ENCODE measurements at regions not wholly inside any gene's neighbourhood (a gene's known extent, or its start where the extent isn't known, plus 50 kb on each side); places are given as distances from the start of the nearest gene placed in this dataset.
"Not testable (repeated sequence)": the region's sequence is repeated elsewhere in the genome, so short reads cannot be mapped to it uniquely, and the experiment has no call there.

DNA sequence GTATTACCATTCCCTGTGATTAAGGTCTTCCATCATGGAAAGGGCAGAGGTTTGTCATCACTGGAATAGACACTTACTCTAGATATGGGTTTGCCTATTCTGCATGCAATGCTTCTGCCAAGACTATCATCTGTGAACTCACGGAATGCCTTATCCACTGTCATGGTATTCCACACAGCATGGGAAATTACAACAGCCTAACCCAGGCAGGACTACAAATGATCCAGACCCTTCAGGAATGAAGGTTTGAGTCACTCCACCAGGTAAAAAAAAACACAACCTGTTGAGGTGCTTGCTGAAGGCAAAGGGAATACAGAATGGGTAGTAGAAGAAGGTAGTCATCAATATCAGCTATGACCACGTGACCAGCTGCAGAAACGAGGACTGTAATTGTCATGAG lies 89.0 kb upstream of the RANBP6 start:
- not testable (repeated sequence) for DNase-seq (ENCODE audit: low spot score)

- not testable (repeated sequence) for DNase-seq (ENCODE audit: low spot score)
Measured at GRCh38 chr9:6103911-6104310, 88.5 kb upstream of the RANBP6 start.

DNA sequence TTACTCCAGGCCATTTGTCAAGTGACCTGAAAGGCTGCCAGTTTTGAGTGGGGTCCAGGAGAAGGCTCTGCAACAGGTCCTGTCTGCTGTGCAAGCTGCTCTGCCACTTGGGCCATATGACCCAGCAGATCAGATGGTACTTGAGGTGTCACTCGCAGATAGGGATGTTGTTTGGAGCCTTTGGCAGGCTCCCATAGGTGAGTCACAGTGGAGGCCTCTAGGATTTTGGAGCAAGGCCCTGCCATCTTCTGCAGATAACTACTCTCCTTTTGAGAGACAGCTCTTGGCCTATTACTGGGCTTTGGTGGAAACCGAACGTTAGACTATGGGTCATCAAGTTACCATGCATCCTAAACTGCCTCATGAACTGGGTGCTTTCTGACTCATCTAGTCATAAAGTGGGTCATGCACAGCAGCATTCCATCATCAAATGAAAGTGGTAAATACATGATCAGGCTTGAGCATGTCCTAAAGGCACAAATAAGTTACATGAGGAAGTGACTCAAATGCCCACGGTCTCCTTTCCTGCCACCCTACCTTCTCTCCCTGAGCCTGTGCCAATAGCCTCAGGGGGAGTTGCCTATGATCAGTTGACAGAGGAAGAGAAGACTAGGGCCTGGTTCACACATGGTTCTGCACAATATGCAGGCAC lies 87.0 kb upstream of the RANBP6 start:
- DNase-seq (ENCODE audit: low spot score), result not testable (repeated sequence)

GRCh38 chr9:6101725-6102124 lies 86.3 kb upstream of the RANBP6 start:
- DNase-seq (ENCODE audit: low spot score), result not testable (repeated sequence)

DNA sequence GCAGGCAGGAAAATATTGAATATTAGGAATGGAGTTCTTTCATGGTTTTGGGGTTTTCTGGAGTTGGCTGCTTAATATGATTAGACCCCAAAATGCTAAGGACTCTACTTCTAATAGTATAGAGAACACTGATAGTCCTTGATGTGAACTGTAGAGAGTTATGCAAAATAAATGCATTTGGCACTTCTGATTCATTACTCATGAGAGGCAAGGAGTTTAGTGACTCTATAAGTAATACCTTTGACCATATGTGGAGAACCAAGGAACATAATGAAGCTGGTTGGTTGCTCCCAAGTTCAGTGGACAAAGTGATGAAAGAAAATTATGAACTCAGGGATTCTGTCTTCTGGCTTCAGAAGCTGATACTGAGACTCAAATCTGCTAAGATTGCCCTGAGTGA lies 83.9 kb upstream of the RANBP6 start:
- DNase-seq (ENCODE audit: low spot score), result not testable (repeated sequence)

DNA sequence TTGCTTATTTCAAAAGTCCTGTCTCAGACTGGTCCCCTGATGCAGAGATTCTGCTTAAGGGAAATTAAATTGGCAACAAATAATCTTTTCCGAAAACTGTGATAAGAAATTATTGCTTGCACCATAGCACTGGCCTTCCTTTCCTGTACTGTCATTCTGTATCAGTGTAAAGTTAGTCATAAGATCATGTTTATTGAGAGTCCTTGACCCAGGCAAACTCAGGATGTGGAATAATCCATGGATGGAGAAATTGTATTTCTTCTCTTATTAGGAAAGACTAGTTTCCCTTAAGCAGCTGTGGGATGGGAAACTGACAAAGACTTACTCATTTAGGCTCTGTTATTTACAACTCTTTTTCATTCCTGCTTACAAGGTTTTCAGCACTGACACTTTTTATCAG lies 83.0 kb upstream of the RANBP6 start:
- DNase-seq (ENCODE audit: low spot score), result no peak

DNA sequence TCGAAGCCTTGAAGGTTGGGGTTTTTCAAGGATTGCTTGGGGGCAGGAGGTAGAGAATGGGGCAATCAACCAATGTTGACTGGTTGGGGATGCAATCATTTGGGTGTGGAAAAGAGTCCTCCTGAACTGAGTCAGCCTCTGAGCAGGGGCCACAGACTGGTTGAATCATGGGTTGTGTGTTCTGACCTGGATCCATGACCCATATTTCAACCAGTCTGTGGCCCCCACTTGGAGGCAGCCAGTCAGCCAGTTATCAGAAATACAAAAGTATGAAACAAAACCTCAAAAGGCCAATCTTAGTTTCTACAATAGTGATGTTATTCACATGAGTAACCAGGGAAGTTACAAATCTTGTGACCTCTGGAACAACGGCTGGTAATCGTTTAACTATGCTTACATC lies 81.4 kb upstream of the RANBP6 start:
- DNase-seq (ENCODE audit: low spot score), result no peak

- no peak for DNase-seq (ENCODE audit: low spot score)
Measured at GRCh38 chr9:6090277-6091210, 75.1 kb upstream of the RANBP6 start.

- DNase-seq (ENCODE audit: low spot score), result no peak
Measured at GRCh38 chr9:6089300-6089699, 73.9 kb upstream of the RANBP6 start.

GRCh38 chr9:6086006-6086655 lies 70.7 kb upstream of the RANBP6 start:
- no peak for DNase-seq (ENCODE audit: low spot score)

- DNase-seq (ENCODE audit: low spot score), result peak; percentile 56
Measured at GRCh38 chr9:6080154-6080716, 64.8 kb upstream of the RANBP6 start.

DNA sequence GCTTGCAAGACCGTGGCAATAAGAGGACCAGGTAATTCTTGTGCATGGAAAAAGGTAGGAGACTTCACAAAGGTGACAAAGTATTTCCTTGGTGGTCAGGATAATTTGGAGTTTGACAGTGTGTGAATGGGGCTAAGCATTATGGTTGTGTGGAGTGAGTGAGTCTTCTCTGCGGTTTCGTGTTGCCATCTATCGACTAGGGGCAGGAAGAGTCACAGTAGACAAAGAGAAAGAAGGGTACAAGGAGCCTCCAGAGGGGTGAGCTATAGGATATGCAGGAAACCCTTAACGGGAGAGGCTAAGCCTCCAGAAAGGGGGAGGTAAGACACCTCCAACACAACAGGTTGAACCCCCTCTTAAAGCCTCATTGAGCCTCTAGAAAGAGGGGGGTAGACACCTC lies 64.0 kb upstream of the RANBP6 start:
- no peak for DNase-seq (ENCODE audit: low spot score)

DNA sequence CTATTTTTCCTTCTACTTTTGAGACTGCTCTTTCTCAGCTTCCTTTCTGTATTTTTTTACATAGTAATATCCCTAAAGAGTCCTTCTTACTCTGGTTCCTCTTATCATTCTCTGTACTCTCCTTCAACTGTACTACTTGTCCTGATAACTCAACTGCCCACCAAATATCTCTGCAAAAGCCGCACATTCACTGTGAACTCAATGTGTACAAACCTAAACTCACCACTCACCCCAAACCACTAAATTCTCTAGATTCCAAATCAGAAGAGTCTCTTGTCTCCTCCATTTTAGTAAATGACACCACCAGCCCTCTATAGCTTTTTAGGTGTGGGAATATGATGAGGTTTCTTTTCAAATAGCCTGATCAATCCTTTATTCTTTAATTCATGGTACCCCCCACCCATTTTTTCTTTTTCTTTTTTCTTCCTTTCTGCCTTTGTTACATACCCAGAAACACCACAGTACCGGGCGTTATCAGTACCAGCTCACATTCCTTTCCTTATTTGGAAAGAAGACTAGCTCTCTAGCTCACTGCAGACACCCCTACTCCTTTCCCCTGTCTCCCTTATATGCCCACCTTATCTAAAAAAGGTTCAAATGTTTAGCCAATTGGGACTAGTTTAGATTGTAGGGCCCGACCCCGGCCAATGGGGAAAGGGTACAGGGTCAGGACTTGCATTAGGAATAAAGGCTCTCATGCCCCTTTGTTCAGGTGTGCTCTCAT lies 63.1 kb upstream of the RANBP6 start:
- DNase-seq (ENCODE audit: low spot score), result no peak

DNA sequence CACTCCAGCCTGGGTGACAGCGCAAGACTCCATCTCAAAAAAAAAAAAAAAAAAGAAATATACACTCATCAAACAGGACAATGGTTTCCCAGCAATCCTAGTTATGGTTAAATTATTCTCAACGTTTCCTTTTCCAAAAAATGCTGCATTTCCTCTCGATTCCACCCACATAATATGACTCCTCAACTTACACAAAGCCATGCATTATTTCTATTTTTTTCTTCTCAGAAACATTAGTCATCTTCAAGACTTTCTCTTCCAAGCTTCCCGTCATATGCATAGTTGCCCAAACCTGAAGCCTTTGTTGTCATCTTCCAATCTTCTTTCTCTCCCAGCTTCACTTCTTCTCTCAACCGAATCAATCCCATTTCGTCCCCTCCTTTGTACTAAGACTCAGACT lies 61.4 kb upstream of the RANBP6 start:
- DNase-seq (ENCODE audit: low spot score), result no peak

GRCh38 chr9:6073731-6074130 lies 58.3 kb upstream of the RANBP6 start:
- DNase-seq (ENCODE audit: low spot score), result no peak

DNA sequence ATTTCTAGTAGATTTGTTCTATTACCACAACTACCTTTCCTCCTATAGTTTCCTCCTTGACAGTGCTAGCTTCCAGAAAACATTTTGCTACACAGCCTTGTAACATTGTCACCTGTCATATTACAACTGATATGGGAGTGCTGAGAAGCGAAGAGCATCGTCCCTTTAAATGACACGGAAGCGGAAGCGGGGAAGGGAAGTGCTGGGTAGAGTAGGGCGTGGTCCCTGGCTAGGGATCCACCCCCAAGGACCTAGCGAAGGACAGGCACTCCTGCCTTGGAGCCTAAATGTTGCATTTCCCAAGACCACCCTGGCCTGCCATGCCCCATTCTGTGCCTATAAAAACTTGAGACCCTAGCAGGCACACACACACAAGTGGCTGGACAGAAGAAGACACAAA lies 57.4 kb upstream of the RANBP6 start:
- no peak for DNase-seq (ENCODE audit: low spot score)

DNA sequence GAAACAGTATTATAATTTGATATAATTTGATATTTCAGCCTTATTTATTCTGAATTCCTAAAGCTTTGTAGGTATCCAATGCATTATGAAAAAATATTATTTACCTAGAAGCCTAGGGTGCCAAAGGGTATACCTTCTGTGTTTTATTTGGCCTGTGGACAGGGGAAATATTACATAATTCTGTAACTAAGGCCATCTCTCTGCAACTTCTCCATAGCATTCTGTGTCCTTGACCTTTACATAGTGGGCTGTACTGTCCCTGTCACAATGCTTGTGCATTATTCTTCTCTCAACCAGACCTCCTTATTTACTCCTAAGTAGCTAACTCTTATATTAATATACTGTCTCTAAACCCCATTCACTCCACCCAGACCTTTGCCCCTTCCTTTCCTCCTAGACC lies 57.0 kb upstream of the RANBP6 start:
- no peak for DNase-seq (ENCODE audit: low spot score)

DNA sequence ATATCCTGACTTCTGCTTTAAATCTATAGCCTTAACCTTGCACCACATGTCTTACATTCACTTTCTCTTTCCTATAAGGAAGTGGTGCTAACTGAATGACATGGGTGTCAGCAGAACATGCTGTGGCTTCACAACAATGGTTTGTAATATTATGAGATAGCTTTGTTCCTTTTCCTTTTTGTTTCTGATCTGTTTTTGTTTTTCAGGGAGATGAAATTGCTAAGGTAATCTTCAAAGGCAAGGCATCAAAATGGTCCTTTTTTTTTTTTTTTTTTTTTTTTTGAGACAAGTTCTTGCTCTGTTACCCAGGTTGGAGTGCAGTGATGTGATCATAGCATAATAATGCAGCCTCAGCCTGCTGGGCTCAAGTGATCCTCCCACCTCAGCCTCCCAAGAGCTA lies 53.6 kb upstream of the RANBP6 start:
- peak; percentile 40 for DNase-seq (ENCODE audit: low spot score)

DNA sequence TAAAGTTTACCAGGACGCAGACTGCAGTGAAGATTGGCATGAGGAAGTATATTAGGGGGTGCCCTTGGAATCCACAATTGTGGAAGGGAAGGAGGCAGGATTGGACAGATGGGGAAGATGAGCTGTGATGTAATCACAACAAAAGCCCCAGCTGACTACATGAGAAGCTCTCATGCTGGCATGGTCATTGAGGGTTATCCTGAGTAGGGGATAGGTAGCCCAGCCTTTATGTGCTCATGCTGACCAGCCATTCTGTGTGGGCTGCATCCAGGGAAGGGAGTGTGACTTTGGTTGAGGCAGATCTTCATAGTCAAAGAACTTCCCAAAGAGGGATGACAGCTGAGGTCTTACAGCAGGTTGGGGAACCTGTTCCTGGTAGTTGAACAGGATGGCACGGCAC lies 52.0 kb upstream of the RANBP6 start:
- no peak for DNase-seq (ENCODE audit: low spot score)
